ENCODE measurements at regions not wholly inside any gene's neighbourhood (a gene's known extent, or its start where the extent isn't known, plus 50 kb on each side); places are given as distances from the start of the nearest gene placed in this dataset.

- H3K27ac ChIP-seq (ENCODE audit: low read depth in 2 of 2, low read length in 1 of 2), result no peak overlapping the region
- H2AFZ ChIP-seq (ENCODE audit: low read depth), result no peak overlapping the region
- no peak overlapping the region for H3K9ac ChIP-seq
- no peak overlapping the region for H3K4me2 ChIP-seq
- ChIA-PET CTCF (interaction anchor here (0.6 to 12.7 kb wide), 50 partner anchors 9 to 771 kb away, joined by 3 to 152 read pairs (median 5); partner anchors contain the start of gene EMC3), POLR2A (no interaction called here)
- H3K79me2 ChIP-seq (ENCODE audit: insufficient read depth), result no peaks in the 10 kb centered on the region
- H3K4me1 ChIP-seq (ENCODE audit: control insufficient read depth in 1 of 2, insufficient read depth in 2 of 2, low read depth in 1 of 2, low read length in 1 of 2), result no peaks in the 10 kb centered on the region; a peak in 1 of 4 replicates
- H3K9me2 ChIP-seq, result no peaks in the 10 kb centered on the region
- H4K20me1 ChIP-seq (ENCODE audit: insufficient read depth), result no peaks in the 10 kb centered on the region
- H3K36me3 ChIP-seq (replicated peaks in 1 of 2; ENCODE audit: control insufficient read depth in 1 of 2, insufficient read depth in 2 of 2, low read length in 1 of 2), result no peaks in the 10 kb centered on the region
- H3K27me3 ChIP-seq (ENCODE audit: insufficient read depth), result no peaks in the 10 kb centered on the region
- H3K9me3 ChIP-seq, result no peaks in the 10 kb centered on the region
- no peak overlapping the region for H3K4me3 ChIP-seq (ENCODE audit: low read depth in 2 of 2, low read length in 1 of 2)
- 40% methylated on average over 1 of the region's 1 CpG for WGBS (ENCODE audit: low lambda C conversion rate)
- no peak for DNase-seq
- H3F3A ChIP-seq (replicated peaks; ENCODE audit: insufficient read depth), result no peaks in the 10 kb centered on the region
- no peak for TF ChIP-seq IRF3 (IDR thresholded peaks at IDR 0.05; ENCODE audit: low read depth, low read length)
- no peak for TF ChIP-seq NRF1 (IDR thresholded peaks at IDR 0.05; ENCODE audit: low read depth, low read length)
Observed at GRCh38 chr3:10757821-10758130, 58.3 kb upstream of the SLC6A11 start.

GRCh38 chr3:10758304-10759037, 57.6 kb upstream of the SLC6A11 start:
- WGBS (ENCODE audit: low lambda C conversion rate), result 31% methylated on average over 12 of the region's 14 CpGs
- no peak overlapping the region for H2AFZ ChIP-seq (ENCODE audit: low read depth)
- H3K27me3 ChIP-seq (ENCODE audit: insufficient read depth), result no peaks in the 10 kb centered on the region
- no peaks in the 10 kb centered on the region for H3K79me2 ChIP-seq (ENCODE audit: insufficient read depth)
- no peaks in the 10 kb centered on the region; a peak in 1 of 4 replicates for H3K4me1 ChIP-seq (ENCODE audit: control insufficient read depth in 1 of 2, insufficient read depth in 2 of 2, low read depth in 1 of 2, low read length in 1 of 2)
- ChIA-PET CTCF (interaction anchor here (0.6 to 12.7 kb wide), 70 partner anchors 9 to 1594 kb away, joined by 3 to 152 read pairs (median 4); partner anchors contain the start of gene EMC3), POLR2A (no interaction called here)
- no peaks in the 10 kb centered on the region for H3K9me2 ChIP-seq
- H3F3A ChIP-seq (replicated peaks; ENCODE audit: insufficient read depth), result no peaks in the 10 kb centered on the region
- no peak overlapping the region for H3K4me3 ChIP-seq (ENCODE audit: low read depth in 2 of 2, low read length in 1 of 2)
- H3K27ac ChIP-seq (ENCODE audit: low read depth in 2 of 2, low read length in 1 of 2), result no peak overlapping the region
- no peaks in the 10 kb centered on the region for H3K9me3 ChIP-seq
- no peaks in the 10 kb centered on the region for H4K20me1 ChIP-seq (ENCODE audit: insufficient read depth)
- H3K4me2 ChIP-seq, result no peak overlapping the region
- DNase-seq, result peak; percentile 86
- no peaks in the 10 kb centered on the region for H3K36me3 ChIP-seq (replicated peaks in 1 of 2; ENCODE audit: control insufficient read depth in 1 of 2, insufficient read depth in 2 of 2, low read length in 1 of 2)
- H3K9ac ChIP-seq, result no peak overlapping the region
- TF ChIP-seq SMC3 (IDR thresholded peaks at IDR 0.05; ENCODE audit: low read depth, low read length) (peak; percentile 83), CTCF (IDR thresholded peaks at IDR 0.05) (peak; percentile 67), RAD21 (IDR thresholded peaks at IDR 0.05; ENCODE audit: low read length) (peak; percentile 94), FOSL2 (IDR thresholded peaks at IDR 0.05; ENCODE audit: borderline replicate concordance, low read depth) (no peak)

GRCh38 chr3:10759495-10759894, 56.5 kb upstream of the SLC6A11 start:
- no peak for DNase-seq
- 0% methylated on average over 1 of the region's 1 CpG for WGBS (ENCODE audit: low lambda C conversion rate)
- no peak overlapping the region for H3K27ac ChIP-seq (ENCODE audit: low read depth in 2 of 2, low read length in 1 of 2)
- ChIA-PET POLR2A (no interaction called here), CTCF (interaction anchor here (0.8 to 12.7 kb wide), 16 partner anchors 9 to 415 kb away, joined by 3 to 152 read pairs (median 7); no protein-coding TSS in a partner anchor)
- no peaks in the 10 kb centered on the region for H3K27me3 ChIP-seq (ENCODE audit: insufficient read depth)
- H3K9ac ChIP-seq, result no peak overlapping the region
- no peak overlapping the region for H3K4me3 ChIP-seq (ENCODE audit: low read depth in 2 of 2, low read length in 1 of 2)
- no peaks in the 10 kb centered on the region for H3F3A ChIP-seq (replicated peaks; ENCODE audit: insufficient read depth)
- no peaks in the 10 kb centered on the region; a peak in 1 of 4 replicates for H3K4me1 ChIP-seq (ENCODE audit: control insufficient read depth in 1 of 2, insufficient read depth in 2 of 2, low read depth in 1 of 2, low read length in 1 of 2)
- no peaks in the 10 kb centered on the region for H3K9me3 ChIP-seq
- H2AFZ ChIP-seq (ENCODE audit: low read depth), result no peak overlapping the region
- H3K79me2 ChIP-seq (ENCODE audit: insufficient read depth), result no peaks in the 10 kb centered on the region
- no peak overlapping the region for H3K4me2 ChIP-seq
- H3K9me2 ChIP-seq, result no peaks in the 10 kb centered on the region
- H4K20me1 ChIP-seq (ENCODE audit: insufficient read depth), result no peaks in the 10 kb centered on the region
- H3K36me3 ChIP-seq (replicated peaks in 1 of 2; ENCODE audit: control insufficient read depth in 1 of 2, insufficient read depth in 2 of 2, low read length in 1 of 2), result no peaks in the 10 kb centered on the region
- TF ChIP-seq RCOR1 (IDR thresholded peaks at IDR 0.05; ENCODE audit: low read length), result no peak
- no peak for TF ChIP-seq SMC3 (IDR thresholded peaks at IDR 0.05; ENCODE audit: low read depth, low read length)
- TF ChIP-seq ZBTB33 (IDR thresholded peaks at IDR 0.05; ENCODE audit: borderline replicate concordance, low read depth), result no peak
- TF ChIP-seq TCF12 (IDR thresholded peaks at IDR 0.05), result no peak
- TF ChIP-seq REST (IDR thresholded peaks at IDR 0.05; ENCODE audit: low read depth, low read length), result no peak
- TF ChIP-seq EZH2phosphoT487 (IDR thresholded peaks at IDR 0.05; ENCODE audit: borderline replicate concordance, low read depth), result no peak
- no peak for TF ChIP-seq NFIC (IDR thresholded peaks at IDR 0.05; ENCODE audit: borderline replicate concordance)
